NCI-H460 (cell line): ENCODE measurements at regions not wholly inside any gene's neighbourhood (a gene's known extent, or its start where the extent isn't known, plus 50 kb on each side); places are given as distances from the start of the nearest gene placed in this dataset.

Experiments used
- DNase-seq: peaks from one replicate; pipeline ENCODE4 v3.0.0-alpha.2; 2016; ENCODE audit warnings: low read depth; ENCODE audit errors: extremely low read depth
- small RNA-seq, 2 experiments: library from RNA; depleted of rRNA; stranded (forward); fragments of <200 nt; gene quantifications; one replicate each; pipeline ENCODE3, GENCODE V24; 2014

DNA sequence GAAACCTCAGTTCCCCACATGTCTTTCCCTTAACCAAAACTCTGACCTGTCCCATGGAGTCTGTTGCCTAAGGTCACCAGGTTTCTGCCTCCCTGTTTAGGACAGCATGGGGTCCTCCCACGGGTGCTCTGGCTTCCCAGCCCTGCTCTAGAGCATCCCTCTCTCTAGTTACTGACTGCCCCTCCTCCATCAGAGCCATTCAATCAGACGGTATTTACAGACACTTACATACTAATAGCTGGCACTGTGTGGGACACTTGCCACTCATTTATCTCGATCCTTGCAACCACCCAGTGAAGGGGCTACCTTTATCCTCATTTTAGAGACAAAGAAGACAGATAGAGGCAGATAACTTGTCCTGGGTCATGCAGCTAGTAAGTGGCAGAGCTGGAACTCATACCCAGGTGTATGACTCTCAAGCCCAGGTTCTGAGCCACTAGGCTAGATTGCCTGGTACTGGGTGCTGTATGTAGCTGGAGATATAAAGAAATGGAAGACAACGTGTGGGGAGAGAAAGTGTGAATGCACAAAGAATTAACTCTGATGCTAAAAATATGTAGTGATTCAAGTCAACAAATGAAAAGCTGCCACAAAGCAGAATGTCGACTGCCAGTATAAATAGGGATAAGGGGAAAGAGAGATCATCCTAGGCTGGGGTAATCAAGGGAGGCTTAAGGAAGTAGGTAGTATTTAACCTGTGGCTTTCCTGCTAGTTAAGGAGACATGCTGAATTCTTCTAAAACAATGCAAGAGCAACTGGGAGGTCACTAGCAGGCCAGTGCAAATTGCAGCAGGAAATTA is 52.5 kb upstream of the PDE8B start:
- no peak for DNase-seq

DNA sequence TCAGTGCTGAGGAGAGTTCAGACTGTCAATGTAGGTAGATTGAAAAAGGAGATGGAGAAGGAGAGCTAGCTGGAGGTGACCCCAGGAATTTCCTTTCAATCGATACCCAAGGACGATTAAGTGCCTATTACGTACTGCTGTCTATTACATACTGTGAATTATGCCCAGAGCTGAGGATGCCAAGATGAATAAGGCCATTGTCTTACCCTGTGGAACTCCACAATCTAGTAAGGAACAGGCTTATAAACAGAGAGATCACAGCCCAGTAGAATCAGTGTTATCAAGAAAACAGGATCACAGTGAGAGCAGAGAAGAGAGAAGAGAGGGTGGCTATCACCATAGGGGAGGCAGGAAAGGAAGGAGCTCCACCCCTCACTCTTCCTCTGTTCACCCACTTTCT is 54.1 kb upstream of the PDE8B start:
- DNase-seq = no peak

GRCh38 chr5:77155179-77155785 is 55.2 kb upstream of the PDE8B start:
- no peak for DNase-seq

GRCh38 chr5:77152441-77152840 is 58.0 kb upstream of the PDE8B start:
- no peak for DNase-seq

- no peak for DNase-seq
Measured at GRCh38 chr5:77151501-77151900, 59.0 kb upstream of the PDE8B start.

DNA sequence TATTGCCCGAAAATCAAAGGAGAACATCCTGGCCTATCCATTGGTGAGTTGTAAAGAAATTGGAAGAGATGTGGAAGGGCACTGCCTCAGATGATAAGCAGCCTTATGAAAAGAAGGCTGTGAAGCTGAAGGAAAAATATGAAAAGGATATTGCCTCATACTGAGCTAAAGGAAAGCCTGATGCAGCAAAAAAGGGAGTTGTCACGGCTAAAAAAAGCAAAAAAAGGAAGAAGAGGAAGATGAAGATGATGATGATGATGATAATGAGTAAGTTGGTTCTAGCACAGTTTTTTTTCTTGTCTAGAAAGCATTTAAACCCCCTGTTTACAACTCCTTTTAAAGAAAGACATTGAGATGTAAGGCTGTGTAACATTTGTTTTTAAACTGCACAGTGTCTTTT is 59.8 kb upstream of the ZBED3 start:
- DNase-seq = no peak

- no peak for DNase-seq
Measured at GRCh38 chr5:77145666-77146065, 58.6 kb upstream of the ZBED3 start.

- DNase-seq = no peak
Measured at GRCh38 chr5:77144837-77145139, 57.7 kb upstream of the ZBED3 start.

- peak; percentile 78 for DNase-seq
Measured at GRCh38 chr5:77143998-77144836, 57.1 kb upstream of the ZBED3 start.

- DNase-seq = no peak
Measured at GRCh38 chr5:77140350-77140749, 53.3 kb upstream of the ZBED3 start.

GRCh38 chr5:77139001-77139400 is 51.9 kb upstream of the ZBED3 start:
- DNase-seq = no peak

Small RNAs in the stretch of these regions (small RNA-seq; reads per million reads assigned to genes)
- gene HMGB1P35 = 0 reads per million in 2 experiments
